NCI-H748 (cell line): ENCODE measurements at regions not wholly inside any gene's neighbourhood (a gene's known extent, or its start where the extent isn't known, plus 50 kb on each side); places are given as distances from the start of the nearest gene placed in this dataset.

Source experiments
- DNase-seq: peaks from one replicate; lab custom pipeline; 2025; ENCODE audit not compliant: unreplicated experiment; lab: John Stamatoyannopoulos, UW

DNA sequence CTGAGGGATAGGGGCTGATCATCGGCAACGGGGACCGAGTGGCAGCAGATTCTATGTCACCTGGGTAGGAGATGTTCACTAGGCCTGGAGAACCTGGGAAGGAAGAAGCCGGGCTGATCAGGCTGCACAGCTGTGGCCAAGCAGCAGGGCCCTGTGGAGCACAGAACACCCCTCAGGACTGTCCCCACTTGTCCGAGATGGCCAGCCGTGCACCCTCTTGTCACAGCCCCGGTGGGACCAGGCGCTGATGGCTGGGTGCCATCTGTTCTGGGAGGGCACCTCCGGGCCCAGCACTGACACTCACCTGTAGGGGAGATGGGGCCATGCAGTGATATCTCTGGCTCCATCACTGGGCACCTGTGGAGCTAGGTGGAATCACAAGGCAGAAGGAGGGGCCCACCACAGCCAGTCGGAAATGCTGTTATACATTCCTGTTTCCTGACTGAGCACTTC is 217.9 kb upstream of the RAB6C start:
- no peak for DNase-seq

DNA sequence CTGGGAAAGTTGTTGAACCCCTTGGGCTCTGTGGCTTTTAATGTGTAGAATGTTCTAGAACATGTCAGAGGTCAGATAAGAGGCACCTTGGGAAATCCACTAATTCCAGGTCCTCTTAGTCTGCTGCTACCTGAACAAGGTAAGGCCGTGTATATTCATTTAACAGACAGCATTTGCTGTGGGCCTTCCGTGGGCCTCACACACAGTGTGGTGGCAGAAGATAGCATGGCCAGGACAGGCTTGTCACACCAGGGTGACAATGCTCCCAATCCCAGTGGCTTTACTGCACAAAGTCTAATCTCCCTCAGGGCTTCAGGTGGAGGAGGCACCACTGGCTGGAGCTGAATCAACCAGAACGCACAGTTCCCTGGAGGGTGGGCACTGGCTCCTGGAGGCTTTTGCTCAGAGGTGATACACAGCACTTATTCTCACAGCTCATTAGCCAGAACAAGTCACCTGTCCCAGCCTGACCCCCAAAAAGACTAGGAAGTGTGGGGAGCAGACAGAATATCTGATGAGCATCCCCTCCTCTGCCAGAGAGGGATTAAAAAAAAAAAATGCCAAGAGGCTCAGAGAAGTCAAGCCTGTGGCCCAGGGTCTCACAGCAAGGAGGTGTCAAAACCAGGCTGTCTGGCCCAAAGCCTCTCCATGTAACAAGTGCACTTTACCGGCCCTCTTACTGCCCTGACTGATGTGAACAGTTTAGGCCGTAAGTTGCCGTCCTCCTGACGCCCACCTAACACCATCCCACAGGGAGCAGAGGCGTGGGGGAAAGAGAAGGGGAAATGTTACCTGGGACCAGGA is 216.9 kb upstream of the RAB6C start:
- DNase-seq: no peak

DNA sequence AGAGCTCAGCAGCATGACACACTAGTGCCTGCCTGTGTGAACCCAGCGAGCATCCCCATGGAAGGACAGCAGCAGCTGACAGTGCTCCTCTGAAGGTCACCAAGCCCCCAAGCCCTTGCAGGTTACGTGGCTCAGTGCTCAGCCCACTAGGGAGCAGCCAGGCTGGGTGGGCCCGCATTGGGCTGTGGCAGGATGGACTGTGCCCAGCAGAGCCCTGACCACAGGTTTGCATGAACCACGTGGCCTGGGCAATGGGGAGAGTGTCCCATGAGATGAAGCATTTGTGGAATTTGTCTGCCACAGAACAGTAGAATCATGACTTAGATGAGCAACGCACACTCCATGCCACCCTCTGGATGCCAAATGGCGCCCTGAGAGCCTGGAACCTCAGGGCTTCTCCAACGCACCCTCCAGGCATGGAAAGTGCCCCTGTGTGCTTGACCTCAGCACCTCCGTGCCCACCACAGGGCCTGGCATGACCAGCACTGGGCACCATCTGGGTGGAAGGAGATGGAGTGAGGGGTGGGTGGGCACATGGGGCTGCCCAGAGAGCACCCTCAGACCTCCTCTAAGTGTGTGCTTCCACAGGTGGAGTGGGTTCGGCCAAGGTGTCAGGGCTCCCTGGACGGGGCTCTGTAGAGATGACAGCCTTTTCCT is 216.1 kb upstream of the RAB6C start:
- no peak for DNase-seq

DNA sequence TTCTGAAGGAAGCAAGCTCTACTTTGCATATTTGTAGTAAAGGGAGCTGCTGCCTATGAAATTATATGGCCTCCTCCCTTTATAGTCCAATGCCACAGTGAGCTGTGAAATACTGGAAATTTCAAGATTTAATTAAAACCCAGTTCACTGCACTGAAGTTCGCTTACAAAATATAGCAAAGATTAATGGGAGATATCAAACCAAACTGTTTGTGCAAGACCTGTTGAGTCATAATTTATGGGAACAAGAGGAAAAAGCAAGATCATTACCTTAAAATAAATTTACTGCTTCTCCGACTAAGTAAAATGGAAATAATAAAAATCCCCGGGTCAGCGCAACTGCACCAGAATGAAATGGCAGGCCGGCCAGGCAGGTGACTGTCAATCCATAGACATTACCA is 215.5 kb upstream of the RAB6C start:
- no peak for DNase-seq

DNA sequence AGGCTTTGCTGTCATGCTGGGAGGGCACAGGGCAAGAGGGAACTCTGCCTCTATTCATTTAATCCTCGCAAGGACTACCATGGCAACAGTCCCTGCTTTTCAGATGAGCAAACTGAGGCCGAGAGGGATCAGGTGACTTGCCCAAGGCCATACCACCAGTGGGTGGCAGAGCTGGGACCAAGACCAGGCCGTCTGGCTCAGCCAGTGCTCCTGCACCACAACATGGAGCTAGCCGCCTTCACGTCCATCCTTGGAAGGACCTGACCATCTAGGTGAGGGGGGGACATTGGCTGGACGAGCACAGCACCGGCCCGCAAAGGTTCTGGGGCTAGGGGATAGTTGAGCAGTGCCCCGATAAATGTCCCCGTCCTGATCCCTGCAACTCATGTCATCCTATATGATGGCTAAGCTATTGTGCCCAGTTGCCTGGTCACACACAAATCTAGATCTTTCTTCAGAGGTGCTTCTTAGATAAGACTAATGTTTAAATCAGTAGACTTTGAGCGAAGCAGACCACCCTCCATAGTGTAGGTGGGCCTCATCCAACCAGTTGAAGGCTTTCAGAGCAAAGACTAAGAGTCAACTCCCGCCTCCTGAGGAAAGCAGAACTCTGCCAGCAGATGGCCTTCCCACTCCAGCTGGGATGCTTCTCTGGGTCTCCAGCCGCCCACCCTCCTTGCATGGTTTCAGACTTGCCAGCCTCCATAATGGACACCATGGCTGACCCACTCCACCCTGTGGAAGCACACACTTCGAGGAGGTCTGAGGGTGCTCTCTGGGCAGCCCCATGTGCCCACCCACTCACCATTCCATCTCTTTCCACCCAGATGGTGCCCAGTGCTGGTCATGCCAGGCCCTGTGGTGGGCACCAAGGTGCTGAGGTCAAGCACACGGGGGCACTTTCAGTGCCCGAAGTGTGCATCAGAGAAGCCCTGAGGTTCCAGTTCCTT is 214.8 kb upstream of the RAB6C start:
- no peak for DNase-seq

DNA sequence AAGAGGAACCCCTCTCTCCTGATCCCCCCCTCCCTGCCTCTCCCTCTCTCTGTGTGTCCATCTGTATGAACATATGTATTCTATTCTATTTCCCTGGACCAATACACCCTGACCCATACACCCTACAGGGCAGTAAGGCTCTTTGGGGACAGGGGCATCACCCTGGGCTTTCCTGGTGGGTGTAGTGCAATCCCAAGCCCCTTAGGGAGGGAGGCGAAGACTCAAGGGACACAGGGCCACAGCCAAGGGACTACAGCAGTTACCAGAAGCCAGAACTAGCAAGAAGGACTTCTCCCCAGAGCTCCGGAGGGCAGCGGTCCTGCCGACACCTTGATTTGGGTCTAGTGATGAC is 214.2 kb upstream of the RAB6C start:
- no peak for DNase-seq

DNA sequence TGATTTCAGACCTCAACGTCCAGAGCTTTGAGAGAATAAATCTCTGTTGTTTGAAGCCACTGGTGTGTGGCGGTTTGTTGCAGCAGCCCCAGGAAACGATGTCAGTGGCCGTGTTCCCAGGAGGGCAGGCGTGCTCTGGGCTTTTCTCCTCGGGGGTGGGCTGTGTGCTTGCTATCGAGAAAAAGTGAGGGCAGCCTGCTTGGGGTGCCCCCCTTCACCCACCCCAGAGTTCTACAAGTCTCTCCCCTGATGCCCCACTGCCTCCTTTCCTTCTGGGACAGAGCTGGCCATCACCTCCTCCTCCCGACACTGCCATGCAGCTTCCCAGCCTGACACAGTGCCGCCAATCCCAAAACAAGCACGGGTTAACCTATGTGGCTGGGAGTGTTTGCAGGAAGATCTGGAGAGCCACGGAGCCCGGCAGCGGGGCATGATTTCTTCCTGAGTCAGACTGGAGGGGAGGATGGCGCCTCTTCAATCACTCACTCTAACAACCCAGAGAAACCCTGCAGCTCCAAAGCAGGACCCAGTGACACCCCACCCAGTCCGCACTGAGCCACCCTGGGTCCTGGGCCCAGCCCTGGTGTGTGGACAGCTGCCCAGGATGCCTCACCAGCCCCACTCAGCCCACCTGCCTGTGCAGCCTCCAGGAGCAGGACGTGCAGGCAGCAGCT is 213.7 kb upstream of the RAB6C start:
- no peak for DNase-seq

DNA sequence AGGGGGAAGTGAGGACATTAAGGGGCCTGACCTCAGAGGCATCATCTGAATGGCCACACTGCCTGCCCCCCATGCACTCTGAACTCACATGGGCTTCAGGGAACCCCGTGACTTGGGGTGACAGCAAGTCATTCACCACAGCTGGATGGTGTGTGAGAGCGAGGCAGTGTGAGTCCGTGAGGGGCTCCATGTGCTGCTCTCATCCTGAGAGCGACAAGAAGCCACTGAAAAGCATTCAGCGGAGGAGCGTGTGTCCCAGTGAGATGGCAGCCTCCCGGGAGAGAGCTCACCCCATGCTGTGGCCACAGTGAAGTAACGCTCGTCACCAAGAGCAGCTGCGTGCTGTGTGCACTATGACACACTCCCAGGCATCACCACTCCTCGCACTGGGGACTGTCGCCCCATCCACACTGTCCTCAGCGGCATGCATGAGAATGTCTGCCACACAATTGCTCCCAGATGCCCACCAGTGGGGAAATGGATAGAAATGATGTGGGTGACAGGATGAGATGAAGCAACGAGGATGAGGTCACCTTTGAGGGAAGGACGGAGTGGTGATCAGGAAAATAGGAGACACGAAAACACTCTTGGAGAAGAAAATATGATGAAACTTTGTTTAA is 213.0 kb upstream of the RAB6C start:
- DNase-seq: no peak

DNA sequence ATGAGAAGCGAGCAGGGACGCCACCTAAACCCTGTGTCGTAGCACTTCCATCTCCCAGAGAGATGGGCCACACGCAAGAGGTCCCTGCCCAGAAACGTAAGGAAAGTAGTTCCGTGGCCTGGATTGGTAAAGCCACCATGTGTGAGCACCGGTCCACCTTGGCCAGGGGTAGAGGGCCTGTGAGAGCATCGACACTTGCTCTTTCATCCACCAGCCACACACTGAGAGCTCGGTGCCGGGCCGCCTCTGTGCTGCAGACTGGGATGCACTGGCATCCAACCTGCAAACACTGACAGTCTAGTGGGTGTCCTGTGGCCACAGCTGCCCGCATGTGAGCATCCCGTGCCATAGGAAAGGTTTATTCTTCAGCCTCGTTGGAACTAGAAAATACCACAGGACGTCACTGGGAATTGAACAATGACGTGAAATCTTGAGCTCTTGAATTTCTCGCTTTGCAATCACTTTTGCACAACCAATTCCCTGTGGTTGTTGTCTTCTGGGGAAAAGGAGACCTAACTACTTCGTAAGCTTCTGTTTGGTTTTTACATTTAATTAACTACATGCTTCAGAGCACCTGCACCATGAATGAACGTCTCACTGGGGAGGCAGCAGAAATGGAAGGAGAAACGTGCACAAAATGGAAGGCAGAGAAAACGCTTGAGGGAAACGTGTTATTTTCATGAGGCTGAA is 212.0 kb upstream of the RAB6C start:
- no peak for DNase-seq

DNA sequence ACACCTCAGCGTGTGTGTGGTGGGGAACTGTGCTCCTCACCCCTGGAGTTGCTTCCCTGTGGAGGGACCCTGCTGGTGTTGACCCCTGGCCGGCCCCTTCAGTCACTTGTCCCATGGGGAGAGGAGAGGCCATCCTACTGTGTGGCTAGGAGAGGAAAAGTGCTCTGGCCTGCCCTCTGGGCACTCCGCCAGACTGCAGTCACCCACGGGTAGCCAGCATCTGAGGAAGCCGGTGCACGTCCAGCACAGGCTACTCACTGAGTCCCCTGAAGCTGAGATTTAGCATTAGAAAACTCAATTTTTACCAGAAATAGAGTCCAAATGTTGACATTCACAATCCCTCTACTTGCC is 211.5 kb upstream of the RAB6C start:
- no peak for DNase-seq

DNA sequence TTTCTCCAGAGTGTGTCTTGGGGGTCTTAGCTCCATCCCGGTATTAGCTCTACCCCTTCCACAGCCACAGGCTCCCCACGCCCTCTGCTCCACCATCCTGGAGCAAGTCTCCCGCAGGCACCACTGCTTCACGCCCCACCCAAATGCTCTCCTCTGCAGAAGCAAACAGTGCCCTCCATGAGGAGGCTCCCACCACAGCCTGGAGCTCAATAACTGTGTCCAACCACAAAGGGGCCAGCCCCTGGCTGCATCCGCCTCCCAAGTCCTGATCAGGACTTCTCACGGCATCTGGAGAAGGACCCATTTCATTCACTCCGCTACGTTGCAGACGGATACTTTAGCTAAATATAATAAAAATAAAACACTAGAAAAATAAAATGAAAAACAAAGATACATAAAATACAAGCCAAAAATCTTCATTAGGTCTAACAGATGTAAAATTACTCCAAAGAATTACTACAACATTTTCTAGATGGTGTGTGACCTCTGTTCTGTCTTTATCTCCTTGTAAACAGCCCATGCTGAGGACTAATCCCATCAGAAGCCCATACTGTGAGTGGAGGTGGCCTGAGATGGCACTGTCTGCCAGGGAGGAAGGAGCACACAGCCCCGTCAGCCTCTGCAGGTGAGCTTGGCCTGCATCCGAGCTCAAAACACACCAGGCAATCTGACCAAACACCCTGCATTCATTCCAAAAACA is 210.8 kb upstream of the RAB6C start:
- no peak for DNase-seq

DNA sequence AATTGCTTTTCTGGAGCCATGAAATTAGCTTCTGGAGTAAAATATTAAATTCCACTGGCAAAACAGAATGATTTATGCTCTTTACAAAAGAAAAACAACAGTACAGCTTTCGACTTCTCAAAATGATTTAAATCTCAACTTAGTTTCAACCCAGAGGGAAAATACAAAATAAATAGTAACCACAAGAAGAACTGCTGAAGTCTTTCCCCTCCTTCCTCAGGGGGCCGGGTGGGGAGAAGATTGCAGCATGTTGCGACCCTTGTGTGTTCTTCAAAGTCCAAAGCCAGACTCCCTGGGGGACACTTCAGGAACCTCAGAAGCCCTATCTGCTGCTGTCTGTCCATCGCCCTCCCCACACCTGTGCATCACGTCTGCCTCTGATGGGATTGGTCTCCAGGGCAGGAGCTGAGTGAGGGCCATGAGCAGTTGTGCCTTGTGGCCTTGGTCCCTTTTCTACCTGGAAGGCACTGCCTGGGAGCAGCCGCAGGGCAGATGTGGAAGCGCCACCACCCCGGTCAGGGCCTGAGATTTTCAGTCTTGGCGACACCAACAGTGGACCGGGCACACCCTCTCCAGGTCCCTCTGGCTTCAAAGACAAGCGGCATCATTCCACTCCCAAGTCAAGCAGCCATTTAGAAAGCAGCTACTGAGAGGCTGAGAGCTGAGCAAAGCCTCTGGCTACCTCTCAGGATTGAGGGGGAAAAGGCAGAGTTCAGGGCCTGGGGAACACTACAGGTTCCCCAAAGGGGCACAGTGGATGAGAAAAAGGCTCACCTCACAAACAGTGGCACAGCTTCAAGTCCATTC is 210.1 kb upstream of the RAB6C start:
- no peak for DNase-seq

DNA sequence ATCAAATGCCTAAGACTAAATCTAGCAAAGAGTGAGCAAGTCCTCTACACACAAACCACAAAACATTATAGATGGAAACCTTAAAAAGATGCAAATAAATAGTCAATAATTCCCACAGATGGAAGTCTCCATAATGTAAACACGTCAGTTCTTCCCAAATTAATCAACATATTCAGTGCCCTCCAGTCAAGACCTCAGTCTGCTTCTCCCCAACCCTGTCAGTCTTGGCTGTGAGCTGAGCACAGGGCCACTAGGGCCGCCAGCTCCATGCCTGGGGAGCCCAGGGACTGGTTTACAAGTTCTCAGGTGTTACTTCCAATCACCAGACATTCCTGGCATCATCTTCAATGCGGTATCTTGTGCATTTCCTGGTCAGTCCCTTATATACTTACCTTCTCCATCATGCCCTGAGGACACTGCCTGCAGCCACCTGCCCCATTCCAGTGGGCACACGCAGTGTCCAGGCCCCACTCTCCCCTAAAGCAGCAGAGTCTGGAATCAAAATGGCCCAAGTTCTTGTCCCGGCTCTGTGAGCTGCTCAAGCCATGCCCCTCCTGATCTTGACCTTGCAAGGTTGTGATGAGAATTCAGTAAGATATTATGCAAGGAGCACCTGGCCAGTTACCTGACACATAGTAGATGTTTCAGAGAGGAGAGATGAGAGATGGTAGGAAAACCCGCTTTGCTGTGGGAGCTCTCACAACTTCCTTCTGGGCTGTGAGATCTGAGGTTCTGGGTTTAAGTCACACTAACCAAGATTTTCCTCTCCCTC is 207.9 kb upstream of the RAB6C start:
- no peak for DNase-seq

DNA sequence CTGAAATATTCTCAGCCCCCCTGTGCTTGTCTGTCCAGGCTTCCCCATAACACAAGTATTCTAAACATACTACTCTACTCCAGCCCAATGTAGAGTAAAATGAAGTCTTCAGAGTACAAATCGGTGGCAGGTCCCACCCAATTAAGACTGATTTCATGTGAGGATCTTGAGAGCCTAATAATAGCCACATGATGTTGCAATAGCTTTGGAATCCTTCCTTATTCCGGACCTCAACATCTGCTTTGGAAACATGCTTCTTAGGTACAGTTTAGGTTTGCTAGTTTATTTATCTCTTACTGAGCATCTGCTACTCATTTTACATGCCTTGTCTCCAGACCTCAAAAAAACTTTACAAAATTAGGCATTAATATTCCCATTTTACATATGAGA is 207.3 kb upstream of the RAB6C start:
- no peak for DNase-seq

DNA sequence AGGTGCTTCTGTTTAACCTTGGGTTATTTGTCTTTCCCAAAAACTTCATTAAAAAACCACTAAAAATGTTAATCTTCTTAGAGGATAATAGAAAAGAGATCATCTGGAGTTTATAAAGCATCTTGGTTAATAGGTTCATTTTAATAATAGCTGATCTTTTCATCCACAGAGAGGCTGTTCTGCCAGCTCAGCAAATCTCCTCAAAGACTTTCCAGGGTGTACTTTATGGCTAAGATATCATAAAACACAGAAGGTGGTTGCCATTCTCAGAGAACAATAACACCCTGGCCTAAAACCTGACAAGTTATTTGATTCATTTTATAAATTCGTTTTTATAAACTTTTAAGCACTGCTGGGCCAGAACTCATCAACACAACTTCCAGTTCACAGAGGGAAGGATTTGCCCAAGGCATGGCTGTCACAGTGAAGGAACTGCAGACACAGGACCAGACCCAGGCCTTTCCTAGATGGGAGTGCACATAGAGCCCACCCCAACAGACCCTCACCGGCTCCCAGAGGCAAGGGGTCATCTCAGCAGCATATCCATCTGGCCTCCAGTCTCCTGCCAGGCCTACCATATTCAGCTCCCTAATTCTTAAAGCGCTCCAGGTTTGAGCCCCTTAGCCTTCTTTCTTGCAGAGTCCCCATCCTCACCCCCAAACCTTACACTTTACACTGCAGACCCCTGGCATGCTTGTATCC is 203.4 kb upstream of the RAB6C start:
- no peak for DNase-seq

DNA sequence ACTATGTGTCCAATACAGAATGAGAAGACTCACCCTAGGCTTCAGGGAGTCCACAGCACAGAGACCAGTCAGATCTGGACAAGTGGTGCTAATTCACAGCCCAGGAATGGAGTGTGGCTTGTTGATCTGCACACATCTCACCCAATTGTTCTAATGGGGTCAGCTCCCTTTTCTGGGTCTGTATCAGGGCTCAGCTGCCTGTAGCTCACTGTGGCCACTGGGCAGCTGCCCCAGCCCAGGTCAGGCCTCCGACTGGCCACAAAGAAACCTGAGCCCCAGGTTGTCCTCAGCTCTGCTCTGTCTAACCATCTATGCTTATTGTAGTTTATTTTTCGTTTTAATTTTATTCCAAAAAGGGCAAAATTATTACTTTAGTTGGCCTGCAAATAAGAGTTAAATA is 202.3 kb upstream of the RAB6C start:
- no peak for DNase-seq

DNA sequence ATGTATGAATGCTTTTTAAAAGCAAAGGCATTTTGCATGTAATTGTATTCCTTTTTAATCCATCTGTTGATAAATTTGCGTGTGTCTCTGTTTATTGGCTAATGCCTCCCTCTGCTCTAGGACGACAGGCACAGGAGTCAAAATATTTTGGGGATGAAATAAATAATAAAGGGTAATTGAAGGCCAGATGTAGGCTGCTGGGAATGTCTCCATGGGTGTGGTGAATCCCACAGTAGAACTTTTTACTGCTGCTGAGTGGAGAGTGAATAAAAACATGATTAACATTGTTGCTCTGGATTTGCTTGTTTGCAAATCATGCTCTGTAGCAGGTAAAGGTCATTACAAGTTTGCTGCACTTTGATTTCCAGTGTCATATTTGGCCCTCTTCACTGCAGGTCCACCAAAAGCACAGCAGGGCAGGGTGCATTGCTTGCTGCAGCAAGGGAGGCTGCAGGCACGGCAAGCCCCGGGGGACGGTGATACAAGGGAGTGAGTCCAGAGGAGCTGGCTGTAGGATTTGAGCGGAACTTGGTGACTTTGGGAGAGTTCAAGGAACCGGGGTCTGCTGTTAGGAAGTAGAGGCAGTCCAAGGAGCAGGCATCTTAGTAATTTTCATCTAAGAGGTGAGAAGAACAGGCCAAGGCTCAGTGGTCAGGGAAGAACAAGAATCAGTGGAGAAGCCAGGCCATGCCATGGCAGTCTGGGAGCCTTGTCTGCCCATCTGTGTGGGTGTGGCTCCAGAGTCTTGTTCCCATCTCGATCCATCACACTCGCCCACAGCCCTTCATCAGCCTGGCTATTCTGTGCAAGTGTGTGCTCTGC is 201.5 kb upstream of the RAB6C start:
- no peak for DNase-seq
